Skeletal muscle satellite cell (primary cell): ENCODE measurements at regions not wholly inside any gene's neighbourhood (a gene's known extent, or its start where the extent isn't known, plus 50 kb on each side); places are given as distances from the start of the nearest gene placed in this dataset.

Source experiments
- H3K27me3 ChIP-seq: 2 replicates; pipeline ENCODE4 v1.7.0; 2013; ENCODE audit warnings: low read length; ENCODE audit not compliant: control insufficient read depth, insufficient read depth
- H3K36me3 ChIP-seq: 2 replicates; pipeline ENCODE4 v1.7.0; 2013; ENCODE audit warnings: mild to moderate bottlenecking, control low read depth, low read length; ENCODE audit not compliant: insufficient read depth
- H3K4me1 ChIP-seq: 2 replicates; pipeline ENCODE4 v1.7.0; 2013; ENCODE audit warnings: low read length; ENCODE audit not compliant: control insufficient read depth, insufficient read depth
- H3K4me2 ChIP-seq: 2 replicates; pipeline ENCODE4 v1.7.0; 2013; ENCODE audit warnings: mild to moderate bottlenecking, low read length
- H3K4me3 ChIP-seq: 2 replicates; pipeline ENCODE4 v1.7.0; 2013; ENCODE audit warnings: low read length
- H3K9ac ChIP-seq: 2 replicates; pipeline ENCODE4 v1.7.0; 2013; ENCODE audit warnings: mild to moderate bottlenecking, low read depth, low read length, moderate library complexity
- H3K9me3 ChIP-seq: replicated peaks from 2 replicates; pipeline ENCODE4 v1.7.0; 2013; ENCODE audit warnings: mild to moderate bottlenecking, control low read depth, low read length

- Histone ChIP-seq H3K4me3 (no peak overlapping the region), H3K4me2 (no peak overlapping the region), H3K9me3 (no peaks in the 10 kb centered on the region), H3K27me3 (no peaks in the 10 kb centered on the region), H3K4me1 (no peaks in the 10 kb centered on the region), H3K9ac (no peak overlapping the region), H3K36me3 (no peaks in the 10 kb centered on the region)
Measured at GRCh38 chr18:53625997-53626599, 598.4 kb downstream of the MBD2 start.

GRCh38 chr18:53610957-53611356 is 613.5 kb downstream of the MBD2 start:
- H3K9ac ChIP-seq = no peak overlapping the region
- no peak overlapping the region for H3K4me2 ChIP-seq
- H3K4me3 ChIP-seq = no peak overlapping the region
- no peaks in the 10 kb centered on the region for H3K9me3 ChIP-seq
- H3K4me1 ChIP-seq = no peaks in the 10 kb centered on the region
- no peaks in the 10 kb centered on the region for H3K36me3 ChIP-seq
- H3K27me3 ChIP-seq = no peaks in the 10 kb centered on the region

DNA sequence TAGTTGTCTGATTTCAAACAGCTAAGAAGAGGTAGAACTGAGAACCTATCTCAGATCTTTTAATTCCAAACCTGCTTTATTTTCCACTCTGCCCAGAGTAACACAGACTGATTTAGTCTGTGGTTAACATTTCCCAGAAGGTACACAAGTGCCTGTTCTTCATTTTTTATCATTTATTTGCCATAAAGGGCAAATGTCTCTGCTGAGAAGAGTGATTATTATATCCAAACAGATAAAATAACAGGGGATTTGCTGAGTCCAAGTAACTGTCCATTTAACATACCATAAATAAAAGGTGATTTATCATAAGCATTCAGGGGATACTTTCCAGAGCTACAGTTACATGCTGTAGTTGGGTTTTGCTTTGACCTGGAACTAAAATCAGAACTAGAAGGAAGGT is 617.7 kb downstream of the MBD2 start:
- Histone ChIP-seq H3K4me3 (no peak overlapping the region), H3K9me3 (no peaks in the 10 kb centered on the region), H3K27me3 (no peaks in the 10 kb centered on the region), H3K4me1 (no peaks in the 10 kb centered on the region), H3K4me2 (no peak overlapping the region), H3K9ac (no peak overlapping the region), H3K36me3 (no peaks in the 10 kb centered on the region)

DNA sequence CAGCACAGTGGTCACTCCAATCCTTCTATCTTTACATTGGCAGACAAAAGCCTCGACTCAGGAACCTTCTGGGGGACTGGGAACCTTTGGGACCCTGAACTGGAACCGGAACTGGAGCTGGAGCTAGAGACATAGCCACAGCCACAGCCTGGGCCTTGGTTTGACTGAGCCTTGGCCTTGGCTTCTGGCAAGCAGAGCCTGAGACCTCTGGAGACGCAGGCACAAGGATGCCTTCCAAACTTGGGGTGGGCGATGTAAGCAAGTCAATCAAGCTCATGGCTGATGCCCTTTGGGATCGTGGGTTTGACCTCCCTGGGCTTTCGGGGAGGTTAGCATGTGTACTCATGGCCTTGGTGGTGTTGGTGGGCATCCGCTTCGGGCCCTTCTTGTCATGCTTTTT is 619.3 kb downstream of the MBD2 start:
- Histone ChIP-seq H3K27me3 (no peaks in the 10 kb centered on the region), H3K4me3 (no peak overlapping the region), H3K9ac (no peak overlapping the region), H3K4me2 (no peak overlapping the region), H3K9me3 (no peaks in the 10 kb centered on the region), H3K4me1 (no peaks in the 10 kb centered on the region), H3K36me3 (no peaks in the 10 kb centered on the region)

GRCh38 chr18:53603276-53603675 is 621.2 kb downstream of the MBD2 start:
- no peaks in the 10 kb centered on the region for H3K4me1 ChIP-seq

GRCh38 chr18:53601344-53601743 is 623.1 kb downstream of the MBD2 start:
- no peak overlapping the region for H3K4me2 ChIP-seq
- no peaks in the 10 kb centered on the region for H3K27me3 ChIP-seq
- H3K4me1 ChIP-seq = no peaks in the 10 kb centered on the region
- H3K4me3 ChIP-seq = no peak overlapping the region
- H3K36me3 ChIP-seq = no peaks in the 10 kb centered on the region
- H3K9me3 ChIP-seq = no peaks in the 10 kb centered on the region
- H3K9ac ChIP-seq = no peak overlapping the region

More at GRCh38 chr18:53603276-53603675, 621.2 kb downstream of the MBD2 start:
- Histone ChIP-seq H3K36me3 (no peaks in the 10 kb centered on the region), H3K9me3 (no peaks in the 10 kb centered on the region), H3K4me2 (no peak overlapping the region), H3K27me3 (no peaks in the 10 kb centered on the region), H3K4me3 (no peak overlapping the region), H3K9ac (no peak overlapping the region)

- no peak overlapping the region for H3K4me2 ChIP-seq
- no peaks in the 10 kb centered on the region for H3K9me3 ChIP-seq
- no peaks in the 10 kb centered on the region for H3K36me3 ChIP-seq
- no peak overlapping the region for H3K9ac ChIP-seq
- H3K4me1 ChIP-seq = no peaks in the 10 kb centered on the region
- H3K27me3 ChIP-seq = no peaks in the 10 kb centered on the region
- no peak overlapping the region for H3K4me3 ChIP-seq
Measured at GRCh38 chr18:53586923-53587322, 637.5 kb downstream of the MBD2 start.
